HG02938 (cell line): ENCODE measurements at regions not wholly inside any gene's neighbourhood (a gene's known extent, or its start where the extent isn't known, plus 50 kb on each side); places are given as distances from the start of the nearest gene placed in this dataset.

Source experiments
- ATAC-seq: cut with Tn5 transposase; IDR thresholded peaks from one replicate; pipeline ENCODE4 v1.9.1; 2021; ENCODE audit warnings: mild to moderate bottlenecking, moderate library complexity; ENCODE audit not compliant: unreplicated experiment

DNA sequence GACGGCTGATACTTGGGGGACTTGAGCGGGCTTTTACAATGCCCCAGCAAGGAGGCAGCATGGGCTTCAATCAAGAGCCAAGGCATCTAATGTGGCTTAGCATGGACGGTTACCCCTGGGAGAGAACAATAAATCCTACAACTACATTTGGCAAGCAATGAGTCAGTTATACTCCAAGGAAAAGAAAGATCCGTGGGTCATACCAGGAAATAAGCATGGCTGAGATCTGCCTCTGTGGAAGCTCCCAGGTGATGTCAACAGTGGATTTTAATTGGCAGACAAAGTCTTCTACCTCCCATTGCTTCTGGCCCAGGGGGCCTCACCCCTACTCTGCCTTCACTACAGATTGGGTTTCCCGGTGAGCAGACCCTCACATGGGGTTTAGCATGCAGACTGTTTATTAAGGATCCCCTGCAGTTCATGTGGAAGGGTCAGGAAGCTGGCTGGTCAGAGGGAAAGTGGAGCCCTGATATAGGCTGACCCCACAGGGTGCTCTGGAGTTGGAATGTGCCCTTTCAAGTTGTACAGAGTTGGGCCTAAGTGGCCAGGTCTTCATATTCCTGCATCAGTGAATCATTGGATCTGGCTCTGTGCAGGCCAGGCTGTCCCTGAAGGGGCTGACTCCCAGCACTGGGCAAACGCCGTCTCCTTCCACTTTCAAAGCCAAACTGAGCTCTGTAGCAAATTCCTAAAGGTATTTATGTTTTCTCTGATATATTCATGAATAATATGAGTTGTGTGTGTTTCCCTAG, 91.3 kb upstream of the GGTLC1 start:
- ATAC-seq: no peak

DNA sequence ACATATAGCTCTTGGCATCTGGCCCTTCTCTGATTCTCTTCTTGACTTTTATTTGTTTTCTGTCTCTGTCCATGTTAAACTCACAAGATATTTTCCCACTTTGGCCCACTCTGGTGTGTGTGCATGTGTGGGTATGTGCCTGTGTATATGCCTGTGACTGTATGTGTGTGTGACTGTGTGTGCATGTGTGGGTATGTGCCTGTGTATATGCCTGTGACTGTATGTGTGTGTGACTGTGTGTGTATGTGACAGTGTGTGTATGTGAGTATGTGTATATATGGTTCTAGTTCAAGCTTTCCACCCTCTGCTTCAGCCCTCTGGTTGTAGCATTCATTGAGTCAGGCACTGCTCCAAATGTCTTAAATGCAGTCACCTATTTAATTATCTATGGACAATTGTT, 88.6 kb upstream of the GGTLC1 start:
- ATAC-seq: no peak

DNA sequence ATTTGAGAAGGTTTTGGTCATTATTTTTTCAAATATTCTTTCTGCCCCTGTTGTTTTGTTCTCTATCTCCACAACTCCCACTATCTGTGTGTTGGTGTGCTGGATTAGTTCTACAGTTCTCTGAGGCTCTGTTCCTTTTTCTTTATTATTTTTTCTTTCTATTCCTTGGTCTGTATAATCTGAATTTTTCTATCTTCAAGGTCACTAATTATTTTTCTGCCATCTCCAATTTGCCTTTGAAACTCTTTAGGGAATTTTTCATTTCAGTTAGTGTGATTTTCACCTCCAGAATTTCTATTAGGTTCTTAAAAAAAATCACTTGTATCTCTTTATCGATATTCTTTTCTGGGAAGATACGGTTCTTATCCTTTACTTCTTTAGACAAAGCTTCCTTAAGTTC, 82.1 kb upstream of the GGTLC1 start:
- no peak for ATAC-seq

DNA sequence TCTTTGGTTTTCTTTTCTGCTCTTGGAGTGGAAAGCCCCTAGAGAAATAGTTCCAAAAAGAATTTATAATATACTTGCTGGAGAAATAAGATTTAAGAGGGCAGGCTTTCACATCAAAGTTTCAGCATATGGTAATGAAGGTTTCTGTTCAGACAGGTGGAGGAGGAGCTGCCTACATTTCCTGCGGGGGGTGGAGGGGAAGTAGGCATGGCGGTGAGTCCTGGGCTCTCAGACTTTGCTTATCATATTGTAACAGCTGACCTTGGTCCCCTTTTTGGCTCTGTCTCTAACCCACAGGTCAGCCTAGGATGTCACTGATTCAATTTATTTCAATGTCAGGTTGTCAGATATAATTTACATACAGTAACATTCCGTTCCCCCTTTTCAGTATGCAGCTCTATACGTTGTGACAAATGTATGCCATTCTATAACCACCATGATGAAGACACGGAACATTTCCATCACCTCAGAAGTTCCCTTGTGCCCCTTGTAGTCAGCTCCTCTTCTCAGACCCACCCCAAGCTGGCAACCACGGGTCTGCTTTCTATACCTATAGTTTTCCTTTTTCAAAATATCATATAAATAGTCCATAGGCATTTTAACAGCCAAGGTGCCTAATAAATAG, 77.6 kb upstream of the GGTLC1 start:
- no peak for ATAC-seq

DNA sequence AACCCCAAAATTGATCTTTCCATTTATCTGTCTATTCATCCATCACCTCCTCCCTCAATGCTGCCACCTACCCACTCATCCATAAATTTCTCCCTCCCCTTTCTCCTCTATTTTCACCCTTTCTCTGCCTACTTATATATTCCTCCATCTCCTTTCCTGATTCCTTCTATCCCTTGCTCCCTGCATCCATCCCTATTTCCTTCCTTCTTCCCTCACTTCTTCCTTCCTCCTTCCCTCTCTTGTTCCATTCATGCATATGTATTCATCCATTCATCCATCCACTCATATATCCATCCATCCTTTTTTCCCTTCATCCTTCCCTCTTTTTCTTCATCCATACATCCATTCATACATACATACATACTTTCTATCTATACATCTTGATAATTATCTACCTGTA, 76.3 kb upstream of the GGTLC1 start:
- no peak for ATAC-seq

DNA sequence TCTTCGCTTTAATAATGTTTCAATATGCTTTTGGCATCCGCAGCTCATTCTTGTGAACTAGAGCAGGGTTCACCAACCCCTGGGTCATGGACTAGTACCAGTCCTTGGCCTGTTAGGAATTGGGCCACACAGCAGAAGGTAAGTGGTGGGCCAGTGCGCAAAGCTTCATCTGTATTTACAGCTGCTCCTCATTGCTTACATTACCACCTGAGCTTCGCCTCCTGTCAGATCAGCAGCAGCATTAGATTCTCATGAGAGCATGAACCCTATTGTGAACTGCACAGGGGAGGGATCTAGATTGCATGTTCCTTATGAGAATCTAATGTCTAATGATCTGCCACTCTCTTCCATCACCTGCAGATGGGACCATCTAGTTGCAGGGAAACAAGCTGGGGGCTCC, 75.5 kb upstream of the GGTLC1 start:
- ATAC-seq: no peak

DNA sequence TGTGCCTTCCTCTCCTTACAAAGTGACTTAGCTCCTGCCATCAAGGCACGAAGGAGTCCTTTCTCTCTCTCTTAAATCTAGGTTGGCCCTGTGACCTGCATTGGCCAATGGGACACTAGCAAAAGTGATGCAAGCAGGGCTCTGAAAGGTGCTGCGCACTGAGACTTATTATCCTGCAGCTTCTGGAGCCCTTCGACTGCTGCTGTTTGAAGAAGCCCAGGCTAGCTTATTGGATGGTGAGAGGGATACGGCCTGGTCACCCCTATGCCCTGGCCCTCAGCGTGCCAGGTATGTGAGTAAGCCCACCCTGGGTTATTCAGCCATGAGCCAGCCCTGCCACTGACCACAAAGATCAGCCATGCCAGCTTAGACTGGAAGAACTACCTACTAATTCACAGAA, 74.5 kb upstream of the GGTLC1 start:
- no peak for ATAC-seq

DNA sequence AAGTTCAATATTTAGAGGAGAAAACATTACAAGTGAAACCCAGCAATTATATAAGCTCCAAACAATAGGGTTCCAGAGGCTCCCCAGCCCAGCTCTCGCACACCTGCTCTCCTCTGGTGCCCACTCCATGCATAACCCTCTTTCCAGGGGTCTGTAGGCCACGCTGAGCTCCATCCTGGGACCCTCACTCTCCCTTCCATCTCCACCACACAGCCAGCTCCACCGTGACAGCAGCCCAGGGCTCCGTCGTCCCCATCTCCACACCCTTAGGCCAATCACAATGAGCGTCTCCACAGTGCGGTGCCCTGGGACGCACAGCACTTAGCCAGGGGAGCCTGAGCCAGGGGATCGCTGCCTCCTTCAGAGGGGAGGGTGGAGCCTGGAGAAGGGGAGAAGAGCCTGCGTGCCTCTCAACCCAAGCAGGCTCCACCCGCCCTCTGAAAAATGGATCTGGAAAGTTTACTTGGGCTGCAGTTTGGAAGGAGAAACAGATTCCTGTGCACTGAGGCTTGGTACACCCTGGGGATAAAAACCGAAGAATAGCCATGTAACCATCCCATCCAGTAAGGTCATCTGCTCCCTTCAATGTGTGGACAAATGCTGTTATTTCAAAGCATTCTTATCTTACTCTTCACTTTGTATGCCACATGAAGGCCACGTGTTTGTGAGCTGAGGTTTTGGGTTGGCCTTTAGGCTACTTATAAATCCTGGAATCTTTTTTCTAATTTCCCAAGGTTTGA, 72.4 kb upstream of the GGTLC1 start:
- ATAC-seq: no peak

DNA sequence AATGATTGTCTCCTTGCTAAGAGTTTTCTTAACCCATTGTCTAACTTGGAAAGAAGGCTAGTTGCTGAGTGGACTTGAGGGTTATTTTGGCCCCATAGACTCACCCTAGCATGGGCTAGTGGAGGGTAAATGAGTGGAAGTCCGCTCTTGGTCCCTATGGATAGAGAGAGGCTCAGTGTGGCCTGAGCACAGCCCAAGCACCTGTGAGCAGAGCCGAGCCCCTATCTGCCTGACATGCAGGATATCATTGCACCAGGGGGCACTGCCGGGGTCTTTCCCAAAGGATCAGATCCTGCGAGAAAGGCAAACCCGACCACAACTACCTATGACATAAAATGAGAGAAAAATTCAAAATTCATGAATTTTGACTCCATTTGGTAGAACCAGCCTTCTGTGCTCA, 70.6 kb upstream of the GGTLC1 start:
- ATAC-seq: no peak

DNA sequence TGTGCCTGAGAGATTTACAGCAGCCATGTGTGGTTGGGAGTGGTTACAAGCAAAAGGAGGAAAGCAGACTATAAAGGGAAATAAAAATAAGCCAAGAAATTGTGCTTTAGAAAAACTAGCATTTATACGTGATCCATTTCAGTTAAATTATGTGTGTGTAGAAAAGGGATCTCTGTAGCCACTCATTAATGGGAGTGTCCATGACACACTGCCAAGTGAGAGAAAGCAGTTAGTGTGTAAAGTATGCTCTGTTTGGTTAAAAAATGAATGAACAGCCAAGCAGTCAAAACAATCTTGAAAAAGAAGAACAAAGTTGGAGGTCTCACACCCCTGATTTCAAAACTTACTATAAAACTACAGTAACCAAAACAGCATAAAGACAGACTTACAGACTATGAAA, 67.9 kb upstream of the GGTLC1 start:
- ATAC-seq: no peak

DNA sequence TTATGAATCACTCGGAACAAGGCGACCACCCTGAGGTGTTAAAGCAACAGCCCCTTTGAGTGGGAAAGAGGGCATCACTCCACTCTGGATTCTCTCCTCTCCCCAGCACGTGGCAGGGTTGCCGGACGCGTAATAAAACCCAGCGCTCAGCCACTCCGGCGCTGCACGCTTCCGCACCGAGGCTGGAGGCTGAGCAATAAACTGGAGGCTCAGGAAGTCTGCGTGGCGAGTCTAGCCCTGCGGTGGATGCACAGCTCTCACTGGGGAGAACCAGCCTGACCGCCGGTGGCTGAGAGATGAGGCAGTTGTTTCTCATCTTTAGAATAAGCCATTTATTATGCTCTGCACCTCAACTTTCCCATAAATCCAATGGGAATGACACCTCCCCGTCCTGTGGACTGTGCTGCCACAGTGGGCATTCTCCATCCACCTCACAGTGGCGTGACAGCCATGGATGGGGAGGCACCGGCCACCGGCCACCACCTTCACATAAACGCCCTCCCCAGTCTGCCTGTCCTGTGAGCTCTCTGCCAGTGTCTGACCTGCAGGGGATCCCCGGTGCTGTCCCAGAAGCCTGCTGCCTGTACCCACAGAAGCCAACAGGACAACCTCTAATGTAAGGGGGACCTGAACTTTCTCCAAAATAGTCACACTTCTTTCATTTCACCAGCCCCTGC, 64.2 kb upstream of the GGTLC1 start:
- no peak for ATAC-seq

DNA sequence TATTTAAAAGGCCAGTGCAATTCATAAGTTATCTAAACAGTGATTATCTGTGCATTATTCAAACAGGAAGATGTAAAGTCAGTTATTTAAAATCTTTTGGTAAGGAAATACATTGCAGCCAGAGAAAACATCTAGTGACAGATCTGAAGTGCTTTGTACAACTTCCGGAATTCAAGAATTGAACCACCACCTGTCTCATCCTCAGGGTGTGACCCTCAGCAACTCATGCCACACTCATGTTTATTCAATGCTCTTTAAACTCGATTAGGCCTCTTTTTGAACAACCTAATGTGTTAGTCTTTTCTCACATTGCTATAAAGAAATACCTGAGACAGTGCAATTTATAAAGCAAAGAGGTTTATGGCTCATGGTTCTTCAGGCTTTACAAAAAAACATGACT, 62.6 kb upstream of the GGTLC1 start:
- ATAC-seq: no peak

DNA sequence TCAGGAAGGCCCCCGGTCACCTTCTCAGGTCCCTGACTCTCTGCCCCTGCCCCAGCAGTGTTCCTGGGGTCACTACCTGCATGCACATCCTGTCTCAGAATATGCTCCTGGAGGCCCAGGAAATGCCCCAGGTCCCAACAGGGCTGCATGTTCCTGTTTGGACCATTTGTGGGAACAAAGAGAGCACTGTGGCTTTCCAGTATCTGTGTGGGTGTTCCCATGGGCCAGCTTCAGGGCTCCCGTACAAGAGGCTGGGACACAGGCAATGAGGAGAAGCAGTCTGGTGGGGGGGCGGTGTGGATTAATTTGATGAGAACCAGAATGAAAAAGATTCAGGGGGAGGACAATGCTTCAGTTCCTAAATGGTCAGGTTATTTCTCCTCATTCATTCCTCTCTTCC, 61.5 kb upstream of the GGTLC1 start:
- ATAC-seq: no peak

DNA sequence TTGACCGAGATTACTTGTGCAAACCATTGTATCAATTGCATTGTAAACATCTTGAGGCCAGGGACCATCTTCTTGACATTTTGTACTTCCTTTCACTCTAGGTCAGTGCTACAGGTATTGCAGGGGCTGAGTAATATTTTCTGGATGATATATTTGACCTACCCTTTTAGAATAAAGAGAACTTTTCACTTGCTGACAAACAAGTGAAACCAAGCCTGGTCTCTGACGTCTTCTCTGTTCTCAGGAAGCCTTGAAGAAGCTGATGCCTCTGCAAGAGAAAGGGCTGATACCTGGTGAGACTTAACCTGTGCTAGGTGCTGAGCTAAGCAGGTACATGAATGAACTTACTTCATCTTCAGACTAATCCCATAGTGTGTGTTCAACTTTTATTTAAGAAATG, 60.5 kb upstream of the GGTLC1 start:
- no peak for ATAC-seq

DNA sequence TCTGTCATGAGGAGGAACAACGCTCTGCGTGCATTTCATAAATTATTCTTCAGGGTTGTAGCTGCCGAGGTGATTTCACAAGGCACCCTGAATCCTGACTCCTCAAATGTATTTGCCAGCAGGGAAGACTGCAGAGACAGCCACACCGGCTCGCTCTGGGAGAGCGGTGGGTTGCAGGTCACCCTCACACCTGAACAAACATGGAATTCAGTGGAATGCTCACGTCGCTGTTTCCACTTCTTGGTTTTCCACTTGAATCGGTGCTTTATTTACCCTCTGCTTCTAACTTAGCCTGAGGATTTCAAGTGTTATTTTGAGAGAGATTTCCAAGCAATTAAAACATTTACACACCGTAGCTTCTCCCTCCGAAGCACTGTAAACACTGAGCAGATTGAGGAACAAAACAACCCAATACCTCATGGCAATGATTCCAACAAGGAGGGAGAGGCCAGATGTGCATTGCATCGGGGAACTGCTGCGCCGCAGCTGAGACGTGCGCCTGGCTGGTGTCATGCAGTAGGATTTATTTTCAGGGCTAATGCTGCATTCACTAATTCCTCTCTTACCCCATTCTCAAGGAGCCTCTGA, 59.5 kb upstream of the GGTLC1 start:
- no peak for ATAC-seq

DNA sequence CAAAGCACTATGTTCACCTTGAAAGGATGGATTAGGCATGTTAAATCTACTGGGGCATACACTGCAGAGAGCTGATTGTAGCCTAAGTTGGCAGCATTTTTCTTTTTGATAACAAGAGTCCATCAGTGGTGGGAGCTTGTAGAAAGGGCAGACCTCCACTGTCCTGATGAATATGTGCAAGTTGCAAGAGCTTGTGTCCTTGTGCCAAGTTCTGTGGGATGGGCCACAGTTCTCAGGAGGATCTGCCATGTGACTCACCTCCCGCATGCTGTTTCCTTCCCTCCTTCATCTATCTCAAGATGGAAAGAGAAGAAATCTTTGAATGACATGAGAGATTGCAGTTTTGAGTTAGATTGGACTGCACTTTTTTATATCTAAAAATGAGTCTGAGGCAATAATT, 58.3 kb upstream of the GGTLC1 start:
- no peak for ATAC-seq

DNA sequence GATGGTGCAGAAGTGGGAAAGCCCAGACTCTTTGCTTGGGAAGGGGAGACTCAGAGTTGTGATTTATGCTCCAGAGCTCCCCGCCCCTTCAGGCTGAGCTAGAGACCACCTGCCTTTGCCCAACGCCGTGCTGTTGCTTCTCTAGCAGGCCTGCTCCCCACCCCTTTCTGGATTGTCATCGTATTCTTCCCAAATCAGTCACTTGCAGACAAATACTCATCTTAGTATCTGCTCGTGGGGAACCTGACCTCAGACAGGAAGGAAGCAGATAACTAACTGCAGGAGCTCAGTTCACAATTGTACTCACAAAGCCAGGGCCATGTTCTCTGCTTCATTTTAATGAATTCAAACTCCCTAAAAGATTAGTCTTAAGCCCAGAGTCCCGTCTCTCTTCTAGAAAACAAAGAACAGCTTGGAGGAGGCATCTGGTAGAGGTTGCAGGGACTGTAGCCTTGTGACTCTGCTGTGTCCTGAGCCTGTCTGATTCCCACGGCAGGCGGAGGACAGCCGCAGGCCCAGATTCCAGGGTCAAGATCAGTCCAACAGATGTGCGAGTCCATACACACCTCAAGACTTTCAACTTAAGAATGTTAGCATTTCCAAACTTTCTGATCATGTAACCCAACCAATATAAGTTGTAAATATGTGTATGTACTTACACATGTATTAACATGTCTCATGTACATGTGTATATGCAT, 57.2 kb upstream of the GGTLC1 start:
- no peak for ATAC-seq

DNA sequence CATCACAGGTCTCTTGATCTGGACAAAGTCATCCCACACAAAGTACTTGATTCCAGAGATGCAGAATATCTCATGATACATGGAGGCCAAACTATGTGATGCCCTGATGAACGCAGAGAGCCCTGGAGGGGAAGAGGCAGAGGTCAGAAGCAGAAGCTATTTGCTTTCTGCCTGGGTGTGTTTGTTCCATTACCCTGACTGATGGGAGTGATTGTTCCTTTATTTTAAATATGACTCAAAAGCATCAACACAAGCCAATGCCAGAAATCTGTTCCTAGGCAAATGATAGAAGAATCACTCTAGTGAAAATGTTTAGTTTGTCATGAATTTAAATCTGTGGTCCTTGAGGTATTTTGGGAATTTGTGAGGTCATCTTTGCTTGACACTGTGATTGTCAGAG, 54.7 kb upstream of the GGTLC1 start:
- no peak for ATAC-seq

DNA sequence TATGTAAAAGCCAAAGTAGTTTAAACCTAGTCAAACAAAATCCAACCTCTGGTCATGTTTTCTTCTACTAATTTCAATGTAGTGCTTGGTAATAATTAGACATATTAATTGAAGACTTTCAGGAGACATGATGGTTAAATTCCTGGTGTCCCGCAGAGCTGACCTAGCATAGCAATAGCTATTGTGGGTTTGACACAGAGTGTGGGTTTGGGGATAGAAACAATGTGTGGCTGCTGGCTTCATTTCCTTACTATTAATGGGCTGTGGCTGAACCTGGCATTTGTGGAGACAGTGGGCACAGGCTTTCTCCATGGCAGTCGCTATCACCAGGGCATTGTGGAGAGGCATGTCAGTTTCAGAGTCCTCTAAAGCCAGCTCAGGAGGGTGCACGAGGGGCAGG, 54.1 kb upstream of the GGTLC1 start:
- no peak for ATAC-seq

DNA sequence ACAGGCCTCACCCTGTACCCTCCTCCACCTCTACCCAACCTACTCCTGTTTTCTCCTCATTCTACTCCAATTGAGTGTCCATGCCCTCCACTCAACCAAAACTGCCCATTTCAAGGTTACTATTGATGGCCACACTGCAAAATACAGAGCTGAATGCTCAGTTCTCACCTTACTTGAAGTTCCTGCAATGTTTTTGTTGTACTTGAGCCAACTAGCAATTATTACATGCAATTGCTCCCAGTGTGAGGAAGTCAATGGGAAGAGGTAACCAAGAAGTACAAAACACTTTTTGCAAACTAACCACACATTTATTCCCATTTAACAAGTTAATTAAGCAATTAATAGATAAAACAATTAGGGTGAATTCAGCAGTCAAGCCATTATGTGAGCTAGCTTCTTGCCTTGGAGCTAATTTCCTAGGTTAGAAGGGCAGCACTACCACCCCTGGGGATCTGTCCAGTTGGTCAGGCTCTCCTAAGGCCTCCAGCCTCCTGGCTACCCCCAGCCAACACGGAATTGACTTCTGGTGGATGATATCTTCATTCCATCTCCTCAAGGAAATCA, 52.4 kb upstream of the GGTLC1 start:
- ATAC-seq: no peak
